HG02938 (cell line): ENCODE measurements at regions not wholly inside any gene's neighbourhood (a gene's known extent, or its start where the extent isn't known, plus 50 kb on each side); places are given as distances from the start of the nearest gene placed in this dataset.
"Not testable (repeated sequence)": the region's sequence is repeated elsewhere in the genome, so short reads cannot be mapped to it uniquely, and the experiment has no call there.

Experiments used
- ATAC-seq: cut with Tn5 transposase; IDR thresholded peaks from one replicate; pipeline ENCODE4 v1.9.1; 2021; ENCODE audit warnings: mild to moderate bottlenecking, moderate library complexity; ENCODE audit not compliant: unreplicated experiment

- ATAC-seq = no peak
Observed at GRCh38 chr3:193040836-193041672, 123.4 kb upstream of the MB21D2 start.

- no peak for ATAC-seq
Observed at GRCh38 chr3:193046371-193046770, 128.7 kb upstream of the MB21D2 start.

- not testable (repeated sequence) for ATAC-seq
Observed at GRCh38 chr3:193047461-193047860, 129.8 kb upstream of the MB21D2 start.

GRCh38 chr3:193048127-193048526 lies 130.5 kb upstream of the MB21D2 start:
- ATAC-seq = no peak

- ATAC-seq = no peak
Observed at GRCh38 chr3:193049935-193050334, 132.3 kb upstream of the MB21D2 start.

- ATAC-seq = no peak
Observed at GRCh38 chr3:193051314-193051713, 133.7 kb upstream of the MB21D2 start.

- no peak for ATAC-seq
Observed at GRCh38 chr3:193052354-193053045, 134.8 kb upstream of the MB21D2 start.

- ATAC-seq = no peak
Observed at GRCh38 chr3:193053046-193053435, 135.4 kb upstream of the MB21D2 start.

- ATAC-seq = no peak
Observed at GRCh38 chr3:193055352-193055751, 137.7 kb upstream of the MB21D2 start.

GRCh38 chr3:193057616-193058015 lies 140.0 kb upstream of the MB21D2 start:
- ATAC-seq = no peak

- ATAC-seq = no peak
Observed at GRCh38 chr3:193060748-193061546, 143.3 kb upstream of the MB21D2 start.

GRCh38 chr3:193068365-193068764 lies 150.7 kb upstream of the MB21D2 start:
- ATAC-seq = no peak

GRCh38 chr3:193069732-193070131 lies 152.1 kb upstream of the MB21D2 start:
- ATAC-seq = peak; percentile 76

- ATAC-seq = no peak
Observed at GRCh38 chr3:193078996-193079753, 161.5 kb upstream of the MB21D2 start.

- ATAC-seq = no peak
Observed at GRCh38 chr3:193080821-193081365, 160.1 kb upstream of the PLAAT1 start.

- ATAC-seq = no peak
Observed at GRCh38 chr3:193085655-193086054, 155.4 kb upstream of the PLAAT1 start.

GRCh38 chr3:193086681-193087080 lies 154.3 kb upstream of the PLAAT1 start:
- no peak for ATAC-seq

GRCh38 chr3:193087336-193087735 lies 153.7 kb upstream of the PLAAT1 start:
- ATAC-seq = no peak

- ATAC-seq = no peak
Observed at GRCh38 chr3:193095366-193095765, 145.7 kb upstream of the PLAAT1 start.

GRCh38 chr3:193096076-193096475 lies 144.9 kb upstream of the PLAAT1 start:
- ATAC-seq = no peak
